Keratinocyte (primary cell): ENCODE measurements at regions not wholly inside any gene's neighbourhood (a gene's known extent, or its start where the extent isn't known, plus 50 kb on each side); places are given as distances from the start of the nearest gene placed in this dataset.

Experiments
- DNase-seq: peaks from one replicate; pipeline ENCODE4 v3.0.0-alpha.2; 2011; ENCODE audit warnings: low read depth, missing footprints, low spot score
- FAIRE-seq: peaks from 2 replicates; lab custom pipeline; 2011; peaks lifted over from hg19 to GRCh38; lab: Jason Lieb, UNC
- H2AFZ ChIP-seq: 2 replicates; pipeline ENCODE4 v1.6.0; 2012; ENCODE audit warnings: low read length, control low read depth, inconsistent platforms; ENCODE audit not compliant: control insufficient read depth
- H3K27ac ChIP-seq: 2 replicates; pipeline ENCODE4 v1.5.1; 2011; ENCODE audit warnings: low read length; ENCODE audit not compliant: control insufficient read depth, insufficient read depth
- H3K27me3 ChIP-seq: 3 replicates; pipeline ENCODE4 v1.6.0; 2011; ENCODE audit warnings: low read length; ENCODE audit not compliant: control insufficient read depth, insufficient read depth; ENCODE audit errors: extremely low read depth
- H3K36me3 ChIP-seq, 2 experiments: 2 replicates in 1 of 2; 3 replicates in 1 of 2; pipeline ENCODE4 v1.5.1; 2011; ENCODE audit warnings: low read length in 2 of 2, mild to moderate bottlenecking in 1 of 2; ENCODE audit not compliant: control insufficient read depth in 2 of 2, insufficient read depth in 2 of 2; ENCODE audit errors: extremely low read depth in 1 of 2
- H3K4me1 ChIP-seq: 3 replicates; pipeline ENCODE4 v1.5.1; 2011; ENCODE audit warnings: low read length; ENCODE audit not compliant: control insufficient read depth, insufficient read depth; ENCODE audit errors: extremely low read depth
- H3K4me2 ChIP-seq: 3 replicates; pipeline ENCODE4 v1.6.0; 2011; ENCODE audit warnings: low read depth, low read length; ENCODE audit not compliant: control insufficient read depth, insufficient read depth; ENCODE audit errors: extremely low read depth
- H3K4me3 ChIP-seq, 3 experiments: fragments of 200-600 bp in 1 of 3; sonication (generic) in 1 of 3; 2 replicates in 2 of 3; 3 replicates in 1 of 3; pipeline ENCODE4 v1.5.1; 2011 to 2016; ENCODE audit warnings: low read length in 3 of 3, mild to moderate bottlenecking in 3 of 3, control low read depth in 2 of 3, inconsistent platforms in 1 of 3, low read depth in 1 of 3, mixed read lengths in 1 of 3, mixed run types in 1 of 3, moderate library complexity in 1 of 3; ENCODE audit not compliant: control insufficient read depth in 2 of 3, insufficient read depth in 2 of 3; ENCODE audit errors: extremely low read depth in 1 of 3
- H3K79me2 ChIP-seq: 2 replicates; pipeline ENCODE4 v1.6.0; 2012; ENCODE audit warnings: low read length; ENCODE audit not compliant: control insufficient read depth, insufficient read depth
- H3K9ac ChIP-seq: 3 replicates; pipeline ENCODE4 v1.6.0; 2011; ENCODE audit warnings: low read length; ENCODE audit not compliant: control insufficient read depth, insufficient read depth; ENCODE audit errors: extremely low read depth
- H3K9me1 ChIP-seq: 3 replicates; pipeline ENCODE4 v1.6.0; 2011; ENCODE audit warnings: low read length; ENCODE audit not compliant: control insufficient read depth, insufficient read depth; ENCODE audit errors: extremely low read depth
- H3K9me3 ChIP-seq: 2 replicates; pipeline ENCODE4 v1.5.1; 2012; ENCODE audit warnings: low read depth, low read length; ENCODE audit not compliant: control insufficient read depth
- H4K20me1 ChIP-seq: 3 replicates; pipeline ENCODE4 v1.6.0; 2011; ENCODE audit warnings: low read length; ENCODE audit not compliant: control insufficient read depth, insufficient read depth; ENCODE audit errors: extremely low read depth
- CTCF ChIP-seq, 3 experiments: IDR thresholded peaks in 1 of 3; conservative IDR thresholded peaks in 1 of 3; optimal IDR thresholded peaks in 1 of 3; 2 replicates in 2 of 3; 3 replicates in 1 of 3; pipeline versions ENCODE3 to v1.5.1; 2011; ENCODE audit warnings: low read length in 3 of 3, mild to moderate bottlenecking in 3 of 3, moderate library complexity in 2 of 3, control low read depth in 1 of 3, inconsistent platforms in 1 of 3; ENCODE audit not compliant: insufficient read depth in 2 of 3; ENCODE audit errors: extremely low read depth in 1 of 3
- EZH2 ChIP-seq: IDR thresholded peaks from one replicate; pipeline ENCODE4 v1.6.1; 2012; ENCODE audit warnings: inconsistent platforms, mild to moderate bottlenecking, low read length, moderate library complexity
- dilution Hi-C: fragments of 300-500 bp; cut with MboI; formaldehyde crosslinking; loops from one replicate; pipeline ENCODE4 v1.7.0; 2020; ENCODE audit warnings: low sequenced_read_pairs; ENCODE audit not compliant: extremely low pct_ligation_motif_present

- no peaks in the 10 kb centered on the region for H3K9me1 ChIP-seq
- H4K20me1 ChIP-seq: no peaks in the 10 kb centered on the region
- H3K4me1 ChIP-seq: no peaks in the 10 kb centered on the region
- dilution Hi-C loops: no loop called here
- no peak for TF ChIP-seq EZH2
- TF ChIP-seq CTCF (optimal IDR thresholded peaks at IDR 0.05 in 1 of 3, IDR thresholded peaks at IDR 0.05 in 1 of 3, conservative IDR thresholded peaks at IDR 0.05 in 1 of 3; ENCODE audit: extremely low read depth in 1 of 3, insufficient read depth in 2 of 3, low read length in 3 of 3): no peak
- H2AFZ ChIP-seq: no peak overlapping the region
- H3K4me2 ChIP-seq: no peak overlapping the region
- no peak for FAIRE-seq
- no peak overlapping the region for H3K9ac ChIP-seq
- DNase-seq: no peak
- H3K79me2 ChIP-seq: no peaks in the 10 kb centered on the region
- no peaks in the 10 kb centered on the region for H3K9me3 ChIP-seq
- no peaks in the 10 kb centered on the region for H3K36me3 ChIP-seq
- no peaks in the 10 kb centered on the region for H3K27me3 ChIP-seq
- no peak overlapping the region for H3K4me3 ChIP-seq
- H3K27ac ChIP-seq: no peak overlapping the region
Observed at GRCh38 chr2:7730990-7731389, 813.8 kb downstream of the RNF144A start.

- Histone ChIP-seq H3K36me3 (no peaks in the 10 kb centered on the region), H3K27ac (no peak overlapping the region), H3K9me3 (no peaks in the 10 kb centered on the region), H3K9me1 (no peaks in the 10 kb centered on the region), H3K4me1 (no peaks in the 10 kb centered on the region), H4K20me1 (no peaks in the 10 kb centered on the region), H3K4me3 (no peak overlapping the region), H3K27me3 (no peaks in the 10 kb centered on the region), H3K9ac (no peak overlapping the region), H3K4me2 (no peak overlapping the region), H2AFZ (no peak overlapping the region), H3K79me2 (no peaks in the 10 kb centered on the region)
- DNase-seq: no peak
- no peak for TF ChIP-seq CTCF (optimal IDR thresholded peaks at IDR 0.05 in 1 of 3, IDR thresholded peaks at IDR 0.05 in 1 of 3, conservative IDR thresholded peaks at IDR 0.05 in 1 of 3; ENCODE audit: extremely low read depth in 1 of 3, insufficient read depth in 2 of 3, low read length in 3 of 3)
- TF ChIP-seq EZH2: no peak
- no peak for FAIRE-seq
- dilution Hi-C loops: no loop called here
Observed at GRCh38 chr2:7732497-7732896, 815.3 kb downstream of the RNF144A start.
